ENCODE measurements at regions not wholly inside any gene's neighbourhood (a gene's known extent, or its start where the extent isn't known, plus 50 kb on each side); places are given as distances from the start of the nearest gene placed in this dataset.
"Not testable (repeated sequence)": the region's sequence is repeated elsewhere in the genome, so short reads cannot be mapped to it uniquely, and the experiment has no call there.

- peaks cover 47% of the 10 kb centered on the region for H3K27me3 Mint-ChIP-seq (ENCODE audit: low read depth)
- H3K4me1 Mint-ChIP-seq (ENCODE audit: low read depth): peaks cover 31% of the 10 kb centered on the region
- H3K9me3 Mint-ChIP-seq (ENCODE audit: insufficient read depth): peaks cover 4% of the 10 kb centered on the region
- peak; percentile 87 for ATAC-seq
- no peaks in the 10 kb centered on the region for H3K36me3 Mint-ChIP-seq (ENCODE audit: low read depth)
- ChIA-PET POLR2A (no interaction called here), CTCF (interaction anchor here (0.6 to 3.5 kb wide), 10 partner anchors 9 to 150 kb away, joined by 3 to 36 read pairs (median 4); partner anchors contain the start of gene HAPLN3)
- peak overlapping the region; percentile 74 for H3K4me3 Mint-ChIP-seq
- H3K27ac Mint-ChIP-seq: peak overlapping the region; percentile 80
- peak; percentile 87 for DNase-seq
These were observed 70.7 kb upstream of the ABHD2 start for GRCh38 chr15:89017370-89018066.

- Mint-ChIP-seq H3K36me3 (ENCODE audit: low read depth) (no peaks in the 10 kb centered on the region), H3K4me3 (peak overlapping the region; percentile 74), H3K27ac (peak overlapping the region; percentile 80), H3K9me3 (ENCODE audit: insufficient read depth) (peaks cover 4% of the 10 kb centered on the region), H3K27me3 (ENCODE audit: low read depth) (peaks cover 44% of the 10 kb centered on the region), H3K4me1 (ENCODE audit: low read depth) (peaks cover 31% of the 10 kb centered on the region)
- DNase-seq (no peak), ATAC-seq (no peak)
- ChIA-PET CTCF (interaction anchor here (0.9 to 3.5 kb wide), 3 partner anchors 110 to 140 kb away, joined by 3 to 36 read pairs (median 3); no protein-coding TSS in a partner anchor), POLR2A (interaction anchor here (1.2 kb wide), 1 partner anchor 114 kb away, joined by 3 read pairs; no protein-coding TSS in a partner anchor)
These were observed 70.0 kb upstream of the ABHD2 start for GRCh38 chr15:89018207-89018606.

- no peak for DNase-seq
These were observed 68.8 kb upstream of the ABHD2 start for GRCh38 chr15:89019436-89019835.

GRCh38 chr15:89021224-89021623, 67.0 kb upstream of the ABHD2 start:
- peaks cover 31% of the 10 kb centered on the region for H3K4me1 Mint-ChIP-seq (ENCODE audit: low read depth)
- H3K4me3 Mint-ChIP-seq: no peak overlapping the region
- DNase-seq (no peak), ATAC-seq (no peak)
- no peaks in the 10 kb centered on the region for H3K9me3 Mint-ChIP-seq (ENCODE audit: insufficient read depth)
- H3K36me3 Mint-ChIP-seq (ENCODE audit: low read depth): no peaks in the 10 kb centered on the region
- CTCF ChIA-PET: interaction anchor here (1.3 to 2.3 kb wide), 3 partner anchors 116 to 185 kb away, joined by 3 to 13 read pairs (median 4); no protein-coding TSS in a partner anchor
- no peak overlapping the region for H3K27ac Mint-ChIP-seq
- peaks cover 24% of the 10 kb centered on the region for H3K27me3 Mint-ChIP-seq (ENCODE audit: low read depth)
- POLR2A ChIA-PET: no interaction called here

More at GRCh38 chr15:89019436-89019835, 68.8 kb upstream of the ABHD2 start:
- ChIA-PET CTCF (interaction anchor here (3.5 kb wide), 1 partner anchor 114 kb away, joined by 36 read pairs; no protein-coding TSS in a partner anchor), POLR2A (no interaction called here)
- Mint-ChIP-seq H3K4me1 (ENCODE audit: low read depth) (peaks cover 31% of the 10 kb centered on the region), H3K36me3 (ENCODE audit: low read depth) (no peaks in the 10 kb centered on the region), H3K9me3 (ENCODE audit: insufficient read depth) (peaks cover 4% of the 10 kb centered on the region), H3K4me3 (no peak overlapping the region), H3K27ac (no peak overlapping the region), H3K27me3 (ENCODE audit: low read depth) (peaks cover 37% of the 10 kb centered on the region)
- ATAC-seq: no peak

- H3K9me3 Mint-ChIP-seq (ENCODE audit: insufficient read depth); DNase-seq; H3K27ac Mint-ChIP-seq; H3K4me3 Mint-ChIP-seq; H3K36me3 Mint-ChIP-seq (ENCODE audit: low read depth); POLR2A ChIA-PET; ATAC-seq: not testable (repeated sequence)
- Mint-ChIP-seq H3K27me3 (ENCODE audit: low read depth) (peaks cover 19% of the 10 kb centered on the region), H3K4me1 (ENCODE audit: low read depth) (peaks cover 25% of the 10 kb centered on the region)
- CTCF ChIA-PET: interaction anchor here (1.2 to 2.3 kb wide), 4 partner anchors 12 to 185 kb away, joined by 3 to 13 read pairs (median 4); no protein-coding TSS in a partner anchor
These were observed 66.4 kb upstream of the ABHD2 start for GRCh38 chr15:89021886-89022285.

- Mint-ChIP-seq H3K36me3 (ENCODE audit: low read depth) (no peaks in the 10 kb centered on the region), H3K4me3 (no peak overlapping the region), H3K4me1 (ENCODE audit: low read depth) (peaks cover 10% of the 10 kb centered on the region), H3K27ac (no peak overlapping the region), H3K27me3 (ENCODE audit: low read depth) (peaks cover 12% of the 10 kb centered on the region), H3K9me3 (ENCODE audit: insufficient read depth) (no peaks in the 10 kb centered on the region)
- ChIA-PET POLR2A (no interaction called here), CTCF (interaction anchor here (0.8 to 1.6 kb wide), 2 partner anchors 11 to 154 kb away, joined by 3 to 6 read pairs; no protein-coding TSS in a partner anchor)
- DNase-seq (no peak), ATAC-seq (no peak)
These were observed 64.8 kb upstream of the ABHD2 start for GRCh38 chr15:89023311-89023961.

GRCh38 chr15:89024418-89024817, 63.8 kb upstream of the ABHD2 start:
- ATAC-seq: no peak

GRCh38 chr15:89026167-89026566, 62.1 kb upstream of the ABHD2 start:
- Mint-ChIP-seq H3K27ac (no peak overlapping the region), H3K4me3 (no peak overlapping the region), H3K4me1 (ENCODE audit: low read depth) (no peaks in the 10 kb centered on the region), H3K9me3 (ENCODE audit: insufficient read depth) (no peaks in the 10 kb centered on the region), H3K27me3 (ENCODE audit: low read depth) (peaks cover 6% of the 10 kb centered on the region), H3K36me3 (ENCODE audit: low read depth) (no peaks in the 10 kb centered on the region)
- DNase-seq (no peak), ATAC-seq (no peak)
- ChIA-PET POLR2A (no interaction called here), CTCF (interaction anchor here (2.2 kb wide), 1 partner anchor 9 kb away, joined by 6 read pairs; no protein-coding TSS in a partner anchor)

More at GRCh38 chr15:89024418-89024817, 63.8 kb upstream of the ABHD2 start:
- Mint-ChIP-seq H3K9me3 (ENCODE audit: insufficient read depth) (no peaks in the 10 kb centered on the region), H3K27me3 (ENCODE audit: low read depth) (peaks cover 7% of the 10 kb centered on the region), H3K36me3 (ENCODE audit: low read depth) (no peaks in the 10 kb centered on the region), H3K4me3 (no peak overlapping the region), H3K4me1 (ENCODE audit: low read depth) (peaks cover 3% of the 10 kb centered on the region), H3K27ac (no peak overlapping the region)
- ChIA-PET POLR2A (no interaction called here), CTCF (interaction anchor here (0.8 to 1.4 kb wide), 2 partner anchors 119 to 153 kb away, joined by 3 to 5 read pairs; no protein-coding TSS in a partner anchor)
- DNase-seq: no peak

GRCh38 chr15:89028036-89028435, 60.2 kb upstream of the ABHD2 start:
- Mint-ChIP-seq H3K36me3 (ENCODE audit: low read depth) (no peaks in the 10 kb centered on the region), H3K27ac (no peak overlapping the region), H3K4me1 (ENCODE audit: low read depth) (no peaks in the 10 kb centered on the region), H3K4me3 (no peak overlapping the region), H3K27me3 (ENCODE audit: low read depth) (peaks cover 2% of the 10 kb centered on the region), H3K9me3 (ENCODE audit: insufficient read depth) (no peaks in the 10 kb centered on the region)
- ATAC-seq (no peak), DNase-seq (no peak)
- CTCF ChIA-PET: interaction anchor here (1.3 to 2.0 kb wide), 2 partner anchors 29 to 123 kb away, joined by 3 to 4 read pairs; no protein-coding TSS in a partner anchor
- POLR2A ChIA-PET: no interaction called here

GRCh38 chr15:89030311-89030710, 57.9 kb upstream of the ABHD2 start:
- no peak overlapping the region for H3K27ac Mint-ChIP-seq
- no peaks in the 10 kb centered on the region for H3K9me3 Mint-ChIP-seq (ENCODE audit: insufficient read depth)
- H3K4me1 Mint-ChIP-seq (ENCODE audit: low read depth): no peaks in the 10 kb centered on the region
- no peaks in the 10 kb centered on the region for H3K36me3 Mint-ChIP-seq (ENCODE audit: low read depth)
- no peak overlapping the region for H3K4me3 Mint-ChIP-seq
- CTCF ChIA-PET: interaction anchor here (1.1 to 1.5 kb wide), 4 partner anchors 13 to 177 kb away, joined by 3 to 6 read pairs (median 4); no protein-coding TSS in a partner anchor
- DNase-seq (no peak), ATAC-seq (no peak)
- H3K27me3 Mint-ChIP-seq (ENCODE audit: low read depth): peaks cover 9% of the 10 kb centered on the region
- POLR2A ChIA-PET: no interaction called here

GRCh38 chr15:89031637-89032285, 56.5 kb upstream of the ABHD2 start:
- ATAC-seq; H3K4me3 Mint-ChIP-seq; DNase-seq; POLR2A ChIA-PET; H3K9me3 Mint-ChIP-seq (ENCODE audit: insufficient read depth); H3K36me3 Mint-ChIP-seq (ENCODE audit: low read depth); H3K4me1 Mint-ChIP-seq (ENCODE audit: low read depth); H3K27ac Mint-ChIP-seq: not testable (repeated sequence)
- H3K27me3 Mint-ChIP-seq (ENCODE audit: low read depth): peaks cover 18% of the 10 kb centered on the region
- CTCF ChIA-PET: interaction anchor here (0.7 to 1.6 kb wide), 2 partner anchors 64 to 175 kb away, joined by 3 to 6 read pairs; no protein-coding TSS in a partner anchor
